ENCODE measurements at regions not wholly inside any gene's neighbourhood (a gene's known extent, or its start where the extent isn't known, plus 50 kb on each side); places are given as distances from the start of the nearest gene placed in this dataset.

- TF ChIP-seq HNF4G (IDR thresholded peaks at IDR 0.05; ENCODE audit: borderline replicate concordance, low read depth, low read length) = peak; percentile 36; the same call in 1 of the 2 replicates
- no peak for TF ChIP-seq HNF4G (CRISPR knock-in tag; IDR thresholded peaks at IDR 0.05; ENCODE audit: borderline replicate concordance, low read depth)
- peak; percentile 46; the same call in 1 of the 2 replicates for TF ChIP-seq NCOR1 (IDR thresholded peaks at IDR 0.05; ENCODE audit: borderline replicate concordance, low read length)
- TF ChIP-seq SALL2 (CRISPR knock-in tag; IDR thresholded peaks at IDR 0.05) = no peak
- peak; percentile 72 for TF ChIP-seq HNF4A (CRISPR knock-in tag; IDR thresholded peaks at IDR 0.05)
- TF ChIP-seq FOSL1 (CRISPR knock-in tag; IDR thresholded peaks at IDR 0.05; ENCODE audit: borderline replicate concordance) = peak; percentile 65; the same call in 1 of the 2 replicates
- peak; percentile 47; the same call in 1 of the 2 replicates for TF ChIP-seq JUND (CRISPR knock-in tag; IDR thresholded peaks at IDR 0.05)
- 0 out of 2 replicates have a peak, but pooled peaks have one; percentile 43 for TF ChIP-seq JUNB (CRISPR knock-in tag; IDR thresholded peaks at IDR 0.05; ENCODE audit: borderline replicate concordance)
- TF ChIP-seq ZNF614 (CRISPR knock-in tag; IDR thresholded peaks at IDR 0.05; ENCODE audit: borderline replicate concordance) = no peak
- TF ChIP-seq SOX5 (CRISPR knock-in tag; IDR thresholded peaks at IDR 0.05; ENCODE audit: borderline replicate concordance) = peak; percentile 34; the same call in 1 of the 2 replicates
- TF ChIP-seq KAT8 (CRISPR knock-in tag; IDR thresholded peaks at IDR 0.05) = no peak
- TF ChIP-seq ATF4 (CRISPR knock-in tag; IDR thresholded peaks at IDR 0.05) = 0 out of 4 replicates have a peak, but pooled peaks of 1 of the 2 experiments have one; percentile 16
- peak; percentile 34; the same call in 1 of the 2 replicates for TF ChIP-seq ARID5B (CRISPR knock-in tag; IDR thresholded peaks at IDR 0.05)
Measured at GRCh38 chr2:176997074-176997791, 215.4 kb upstream of the HNRNPA3 start (continued).

Measured in HepG2 (cell line).